Smooth muscle cell (in vitro differentiated cells): ENCODE measurements at regions not wholly inside any gene's neighbourhood (a gene's known extent, or its start where the extent isn't known, plus 50 kb on each side); places are given as distances from the start of the nearest gene placed in this dataset.

ENCODE experiments used
- DNase-seq: peaks from one replicate; lab custom pipeline; 2025; ENCODE audit not compliant: unreplicated experiment; lab: John Stamatoyannopoulos, UW
- H2AFZ ChIP-seq: fragments of 200-600 bp; sonication (generic); 2 replicates; pipeline ENCODE4 v1.6.0; 2016; ENCODE audit warnings: antibody characterized with exemption, low read depth, mild to moderate bottlenecking
- H3F3A ChIP-seq: fragments of 200-600 bp; sonication (generic); 2 replicates; pipeline ENCODE4 v1.6.0; 2017; ENCODE audit warnings: antibody characterized with exemption, low read depth
- H3K27ac ChIP-seq: fragments of 200-600 bp; sonication (generic); 2 replicates; pipeline ENCODE4 v1.5.1; 2016; ENCODE audit warnings: low read depth, mild to moderate bottlenecking
- H3K27me3 ChIP-seq: fragments of 200-600 bp; sonication (generic); 2 replicates; pipeline ENCODE4 v1.6.1; 2016; ENCODE audit warnings: low read depth, mild to moderate bottlenecking
- H3K36me3 ChIP-seq: fragments of 200-600 bp; sonication (generic); 2 replicates; pipeline ENCODE4 v1.5.1; 2016; ENCODE audit warnings: low read depth
- H3K4me1 ChIP-seq: fragments of 200-600 bp; sonication (generic); 2 replicates; pipeline ENCODE4 v1.5.1; 2016; ENCODE audit warnings: low read depth
- H3K4me2 ChIP-seq: fragments of 200-600 bp; sonication (generic); 2 replicates; pipeline ENCODE4 v1.6.0; 2016; ENCODE audit warnings: mild to moderate bottlenecking
- H3K4me3 ChIP-seq: fragments of 200-600 bp; sonication (generic); 2 replicates; pipeline ENCODE4 v1.5.1; 2016; ENCODE audit warnings: mild to moderate bottlenecking
- H3K79me2 ChIP-seq: fragments of 200-600 bp; sonication (generic); 2 replicates; pipeline ENCODE4 v1.6.0; 2016; ENCODE audit warnings: low read depth, mild to moderate bottlenecking
- H3K9ac ChIP-seq: fragments of 200-600 bp; sonication (generic); 2 replicates; pipeline ENCODE4 v1.6.0; 2016; ENCODE audit warnings: low read depth
- H3K9me3 ChIP-seq: fragments of 200-600 bp; sonication (generic); replicated peaks from 2 replicates; pipeline ENCODE4 v1.5.1; 2016; ENCODE audit warnings: low read depth
- H4K20me1 ChIP-seq: fragments of 200-600 bp; sonication (generic); 2 replicates; pipeline ENCODE4 v1.6.0; 2016; ENCODE audit warnings: low read depth
- CTCF ChIP-seq: fragments of 200-600 bp; sonication (generic); IDR thresholded peaks from 2 replicates; pipeline ENCODE4 v1.5.1; 2017; ENCODE audit warnings: borderline replicate concordance, mild to moderate bottlenecking, antibody characterized with exemption; ENCODE audit not compliant: insufficient read depth, poor library complexity, severe bottlenecking
- WGBS: methylation state at CpG from one replicate; pipeline ENCODE4 v1.1.7; 2016; ENCODE audit warnings: low lambda C conversion rate; 5-methylcytosine and 5-hydroxymethylcytosine counted together

- H3F3A ChIP-seq = no peaks in the 10 kb centered on the region
Observed at GRCh38 chr12:92436856-92437255, 265.9 kb upstream of the PLEKHG7 start.

GRCh38 chr12:92434607-92435025 is 268.2 kb upstream of the PLEKHG7 start:
- Histone ChIP-seq H3K27me3 (no peaks in the 10 kb centered on the region), H3K4me3 (no peak overlapping the region), H3K4me2 (no peak overlapping the region), H3K9ac (no peak overlapping the region), H3K79me2 (no peaks in the 10 kb centered on the region), H3K9me3 (no peaks in the 10 kb centered on the region), H3K4me1 (no peaks in the 10 kb centered on the region), H3F3A (no peaks in the 10 kb centered on the region), H2AFZ (no peak overlapping the region), H4K20me1 (no peaks in the 10 kb centered on the region), H3K27ac (no peak overlapping the region), H3K36me3 (no peaks in the 10 kb centered on the region)
- WGBS = 82% methylated on average over 1 of the region's 1 CpG
- TF ChIP-seq CTCF = no peak
- no peak for DNase-seq

More at GRCh38 chr12:92436856-92437255, 265.9 kb upstream of the PLEKHG7 start:
- H3K27me3 ChIP-seq = no peaks in the 10 kb centered on the region
- H4K20me1 ChIP-seq = no peaks in the 10 kb centered on the region
- H3K4me1 ChIP-seq = no peaks in the 10 kb centered on the region
- H3K36me3 ChIP-seq = no peaks in the 10 kb centered on the region
- no peak for DNase-seq
- H3K4me2 ChIP-seq = no peak overlapping the region
- H3K27ac ChIP-seq = no peak overlapping the region
- H3K79me2 ChIP-seq = no peaks in the 10 kb centered on the region
- no peak for TF ChIP-seq CTCF
- no peak overlapping the region for H2AFZ ChIP-seq
- no peaks in the 10 kb centered on the region for H3K9me3 ChIP-seq
- H3K9ac ChIP-seq = no peak overlapping the region
- H3K4me3 ChIP-seq = no peak overlapping the region
- WGBS = 88% methylated on average over 2 of the region's 2 CpGs

GRCh38 chr12:92432724-92433441 is 269.9 kb upstream of the PLEKHG7 start:
- Histone ChIP-seq H3K9me3 (no peaks in the 10 kb centered on the region), H3K36me3 (no peaks in the 10 kb centered on the region), H3K4me1 (no peaks in the 10 kb centered on the region), H4K20me1 (no peaks in the 10 kb centered on the region), H3K9ac (no peak overlapping the region), H3K4me3 (no peak overlapping the region), H3K4me2 (no peak overlapping the region), H2AFZ (no peak overlapping the region), H3K27me3 (no peaks in the 10 kb centered on the region), H3K79me2 (no peaks in the 10 kb centered on the region), H3F3A (no peaks in the 10 kb centered on the region), H3K27ac (no peak overlapping the region)
- 81% methylated on average over 4 of the region's 4 CpGs for WGBS
- no peak for DNase-seq
- no peak for TF ChIP-seq CTCF

- Histone ChIP-seq H3K9ac (no peak overlapping the region), H3K9me3 (no peaks in the 10 kb centered on the region), H3K4me3 (no peak overlapping the region), H3K36me3 (no peaks in the 10 kb centered on the region), H3K27me3 (no peaks in the 10 kb centered on the region), H3K27ac (no peak overlapping the region), H3F3A (no peaks in the 10 kb centered on the region), H4K20me1 (no peaks in the 10 kb centered on the region), H3K4me2 (no peak overlapping the region), H3K4me1 (no peaks in the 10 kb centered on the region), H2AFZ (no peak overlapping the region), H3K79me2 (no peaks in the 10 kb centered on the region)
- no peak for DNase-seq
- no peak for TF ChIP-seq CTCF
- WGBS = 91% methylated on average over 5 of the region's 5 CpGs
Observed at GRCh38 chr12:92431146-92431545, 271.6 kb upstream of the PLEKHG7 start.
